T1000 (cell line): ENCODE measurements at regions not wholly inside any gene's neighbourhood (a gene's known extent, or its start where the extent isn't known, plus 50 kb on each side); places are given as distances from the start of the nearest gene placed in this dataset.
A peak's percentile ranks its signal among the peaks of the same experiment; 100 is the strongest.

ENCODE experiments used
- DNase-seq: peaks from one replicate; lab custom pipeline; 2025; ENCODE audit warnings: mixed read lengths; lab: John Stamatoyannopoulos, UW

DNA sequence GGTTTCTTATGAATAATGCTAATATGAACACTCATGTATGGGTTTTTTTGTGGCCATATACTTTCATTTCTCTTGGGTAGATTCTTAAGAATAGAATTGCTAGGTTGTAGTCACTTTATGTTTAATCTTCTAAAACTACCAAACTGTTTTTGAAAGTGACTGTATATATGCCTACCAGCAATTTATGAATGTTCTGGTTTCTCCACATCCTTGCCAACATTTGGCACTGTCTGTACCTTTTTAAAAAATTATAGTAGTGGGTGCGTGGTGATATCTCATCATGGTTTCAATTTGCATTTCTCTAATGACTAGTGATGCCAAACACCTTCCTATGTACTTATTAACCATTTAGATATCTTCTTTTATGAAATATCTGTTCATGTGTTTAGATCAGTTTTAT is 110.6 kb upstream of the RIOK3 start:
- no peak for DNase-seq

DNA sequence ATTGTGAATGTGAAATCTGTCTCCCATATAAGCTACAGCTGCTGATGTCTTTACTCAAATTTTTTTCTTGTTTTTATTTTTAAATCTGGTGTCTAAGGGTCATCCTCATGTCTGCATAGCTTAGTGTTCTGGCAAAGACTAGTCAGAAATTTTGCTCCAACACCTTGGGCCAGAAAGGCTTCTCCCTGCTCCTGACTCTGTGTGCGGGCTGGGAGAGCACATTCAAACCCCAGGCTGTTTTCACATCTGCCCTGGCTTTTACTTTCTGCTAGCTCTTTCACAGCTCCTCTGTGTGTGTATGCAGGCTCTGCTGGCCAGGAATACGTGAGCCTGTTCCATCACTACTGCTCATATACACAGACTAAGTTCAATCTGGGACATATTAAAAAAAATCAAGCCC is 102.9 kb upstream of the RIOK3 start:
- no peak for DNase-seq

DNA sequence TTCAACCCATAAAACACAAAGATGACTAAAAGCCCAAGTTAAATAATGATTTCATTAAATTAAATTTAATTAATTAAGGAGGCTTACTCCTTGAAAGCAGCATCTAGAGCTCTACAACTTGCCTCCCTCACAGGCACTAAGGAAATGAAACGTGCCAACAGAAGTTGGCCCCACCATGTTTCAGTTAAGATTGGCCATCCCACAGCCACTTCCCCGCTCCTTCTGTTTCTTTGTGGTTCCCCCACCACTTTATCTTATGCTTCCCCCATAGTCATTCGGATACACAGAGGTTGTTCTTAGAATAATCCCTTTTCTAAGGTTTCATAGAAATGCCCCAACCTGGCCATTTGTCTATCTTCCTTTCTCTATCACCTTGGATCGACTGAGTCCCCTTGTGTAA is 101.6 kb upstream of the RIOK3 start:
- no peak for DNase-seq

DNA sequence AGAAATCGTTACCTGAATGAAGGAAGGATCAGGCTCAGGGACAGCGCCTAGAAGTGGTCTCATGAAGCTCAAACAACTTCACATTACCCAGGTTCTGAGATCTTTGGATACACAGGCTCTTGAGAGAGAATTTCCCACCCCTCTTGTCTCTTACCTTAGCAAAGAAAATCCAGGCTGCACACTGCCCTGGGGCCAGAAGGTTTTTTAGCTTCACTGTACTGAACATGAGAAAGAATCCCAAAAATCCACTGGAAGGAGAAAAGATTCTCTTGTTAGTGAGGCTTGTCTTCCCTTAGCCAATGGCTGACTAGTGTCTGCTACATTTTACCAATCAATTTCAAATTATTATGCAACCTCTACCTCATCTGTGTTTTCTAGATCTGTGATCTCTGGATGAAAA is 101.0 kb upstream of the RIOK3 start:
- no peak for DNase-seq

GRCh38 chr18:23353459-23353858 is 99.6 kb upstream of the RIOK3 start:
- no peak for DNase-seq

DNA sequence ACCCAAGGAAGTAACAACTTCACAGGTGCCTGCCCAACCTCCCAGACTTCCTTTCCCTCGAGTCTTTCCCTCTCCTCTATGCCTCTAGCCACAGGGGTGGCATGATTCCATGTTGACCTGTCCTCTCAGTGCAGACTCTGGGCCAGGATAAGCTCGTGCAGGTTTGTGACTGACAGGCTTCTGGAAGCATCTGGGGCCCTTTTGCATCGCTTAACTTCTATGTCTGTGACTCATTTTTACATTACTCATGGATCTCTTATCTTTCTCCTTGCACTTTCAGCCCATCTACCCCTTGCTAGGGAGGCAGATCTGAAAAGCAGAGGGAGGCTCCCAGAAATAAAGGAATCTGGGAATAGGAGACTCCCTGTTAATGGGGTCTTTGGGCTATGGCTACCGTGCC is 98.5 kb upstream of the RIOK3 start:
- DNase-seq: no peak

DNA sequence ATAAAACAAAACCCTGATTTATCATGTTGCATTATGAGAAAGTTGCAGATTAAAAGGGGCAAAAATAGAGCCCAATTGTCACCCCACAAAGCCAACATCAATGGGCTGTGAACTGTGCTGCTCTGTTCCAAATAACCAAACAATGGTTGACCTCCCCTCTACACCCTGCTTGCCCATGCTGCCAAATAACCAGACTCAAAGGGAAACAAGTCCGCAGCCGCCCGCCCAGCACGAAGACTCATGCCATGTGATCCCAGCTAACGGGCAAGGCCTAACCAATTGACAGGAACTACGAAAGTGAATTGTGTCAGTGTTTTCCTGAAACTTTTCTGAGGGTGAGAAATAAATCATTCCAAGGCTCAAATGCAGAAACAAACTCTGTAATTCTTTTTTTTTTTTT is 97.9 kb upstream of the RIOK3 start:
- no peak for DNase-seq

DNA sequence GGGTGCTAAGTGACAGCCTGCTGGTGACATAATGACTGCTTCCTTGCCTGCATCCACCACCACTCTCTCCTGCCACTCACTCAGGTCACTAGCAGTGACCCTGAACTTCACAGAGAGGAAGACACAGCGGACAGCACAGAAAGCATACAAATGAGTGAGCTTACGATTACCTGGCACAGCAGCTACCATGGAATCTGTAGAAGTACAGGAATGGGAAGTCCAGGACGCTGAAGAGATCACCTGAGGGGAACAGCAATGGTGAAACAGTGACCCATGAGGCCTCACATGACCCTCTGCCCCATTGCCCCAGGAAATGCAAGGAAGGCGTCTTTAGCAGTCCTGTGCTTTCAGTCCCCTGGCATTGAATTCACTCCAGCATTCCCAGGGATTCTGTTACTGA is 96.7 kb upstream of the RIOK3 start:
- DNase-seq: no peak

DNA sequence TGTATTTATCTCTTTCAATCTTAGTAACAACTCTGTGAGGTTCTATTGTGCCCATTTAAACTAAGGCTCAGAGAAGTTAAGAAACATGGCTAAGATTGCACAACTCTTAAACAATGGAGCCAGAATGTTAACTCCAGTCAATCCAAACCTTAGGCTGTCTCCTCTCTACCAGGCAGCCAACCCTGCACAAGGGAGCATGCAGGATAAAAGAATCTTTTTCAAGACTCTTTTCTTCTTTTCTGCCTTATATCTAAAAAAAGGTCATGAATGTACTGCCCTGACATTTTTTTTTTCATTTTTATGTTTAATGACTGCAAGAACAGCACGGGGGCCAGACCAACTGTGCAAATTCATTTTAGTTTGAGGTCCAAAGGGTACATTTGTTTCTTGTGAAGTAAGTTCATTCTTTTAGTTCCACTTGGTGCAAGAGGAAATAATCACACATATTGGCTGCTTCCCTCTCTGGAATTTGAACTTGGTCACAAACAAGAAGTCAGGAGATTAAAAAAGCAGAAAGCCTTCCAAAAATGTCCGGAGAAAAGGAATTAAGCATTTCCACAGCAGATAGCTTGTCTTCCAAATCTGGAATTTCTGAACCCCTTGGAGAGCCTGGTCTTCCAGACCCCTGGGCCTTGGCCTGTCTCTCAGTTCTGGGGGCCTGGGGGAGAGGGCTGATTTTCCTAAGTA is 96.0 kb upstream of the RIOK3 start:
- DNase-seq: no peak

- no peak for DNase-seq
Measured at GRCh38 chr18:23357996-23358594, 95.0 kb upstream of the RIOK3 start.

GRCh38 chr18:23359421-23359820 is 93.7 kb upstream of the RIOK3 start:
- DNase-seq: no peak

DNA sequence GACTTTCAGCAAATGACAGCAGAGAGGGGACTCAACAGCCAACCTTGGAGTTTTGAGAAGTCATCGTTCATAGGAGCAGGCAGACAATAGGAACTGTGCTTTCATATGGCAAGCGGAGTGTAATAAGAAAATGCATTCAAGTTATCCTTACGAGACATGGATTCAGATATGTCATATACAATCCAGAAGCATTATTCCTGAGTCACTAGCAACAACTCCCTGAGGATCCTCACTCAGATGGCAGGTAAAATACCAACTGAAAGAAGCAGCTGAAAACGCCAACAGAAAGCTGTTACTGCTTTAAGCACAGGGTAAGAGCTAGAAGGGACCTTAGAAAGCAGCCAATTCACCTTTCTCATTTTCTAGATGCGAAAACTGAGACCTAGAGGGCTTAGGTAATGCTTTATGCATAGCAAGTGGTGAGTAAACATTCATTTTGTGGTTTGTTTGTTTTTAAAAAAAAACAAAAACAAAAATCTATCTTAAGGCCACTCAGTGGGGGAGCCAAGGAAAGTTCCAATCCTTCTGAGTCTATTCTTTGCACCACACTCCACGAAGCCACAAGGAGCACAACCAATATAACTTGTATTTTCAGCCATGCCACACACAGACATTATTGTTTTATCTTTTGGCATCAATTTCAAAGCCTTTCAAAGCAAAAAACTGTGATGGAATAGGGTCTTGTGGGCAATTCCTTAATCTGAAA is 89.1 kb upstream of the RIOK3 start:
- no peak for DNase-seq

- DNase-seq: no peak
Measured at GRCh38 chr18:23365602-23366001, 87.5 kb upstream of the RIOK3 start.

GRCh38 chr18:23369266-23369665 is 83.8 kb upstream of the RIOK3 start:
- no peak for DNase-seq

DNA sequence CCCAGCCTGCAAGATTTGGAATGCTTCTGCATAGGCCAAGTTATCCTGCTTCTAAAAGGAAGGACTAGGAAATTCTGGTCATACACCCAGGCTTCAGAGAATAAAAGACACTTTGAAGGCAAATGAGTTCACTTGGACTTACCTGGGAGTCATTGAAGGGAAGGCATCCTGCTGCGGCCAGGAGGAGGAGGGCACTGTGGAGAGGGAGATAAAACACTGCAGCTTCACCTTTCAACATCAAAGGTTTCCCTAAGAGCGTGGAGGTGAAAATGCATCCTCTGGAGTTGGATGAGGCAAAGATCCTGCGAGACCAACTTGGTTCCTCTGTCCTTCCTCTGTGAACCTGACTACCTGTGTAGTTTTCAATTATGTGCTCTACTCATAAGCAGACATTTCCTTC is 79.5 kb upstream of the RIOK3 start:
- DNase-seq: no peak

GRCh38 chr18:23377669-23378301 is 75.3 kb upstream of the RIOK3 start:
- DNase-seq: no peak

DNA sequence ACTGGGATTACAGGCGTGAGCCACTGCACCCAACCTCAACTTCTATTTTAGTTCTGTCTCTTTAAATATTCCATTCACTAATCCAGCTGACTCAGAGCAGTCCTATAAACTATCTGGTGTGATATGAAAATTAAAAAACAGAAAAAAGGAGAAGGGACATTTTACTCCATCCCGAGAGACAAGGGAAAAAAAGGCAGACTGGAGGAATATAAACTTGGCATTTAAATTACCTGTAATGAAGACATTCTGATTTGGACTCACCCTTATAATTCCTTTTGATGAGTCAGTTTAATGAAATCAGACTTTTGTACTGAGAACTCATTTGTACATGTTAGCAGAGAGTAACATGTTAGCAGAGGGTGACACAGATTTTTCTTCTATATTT is 74.8 kb upstream of the RIOK3 start:
- DNase-seq: no peak

DNA sequence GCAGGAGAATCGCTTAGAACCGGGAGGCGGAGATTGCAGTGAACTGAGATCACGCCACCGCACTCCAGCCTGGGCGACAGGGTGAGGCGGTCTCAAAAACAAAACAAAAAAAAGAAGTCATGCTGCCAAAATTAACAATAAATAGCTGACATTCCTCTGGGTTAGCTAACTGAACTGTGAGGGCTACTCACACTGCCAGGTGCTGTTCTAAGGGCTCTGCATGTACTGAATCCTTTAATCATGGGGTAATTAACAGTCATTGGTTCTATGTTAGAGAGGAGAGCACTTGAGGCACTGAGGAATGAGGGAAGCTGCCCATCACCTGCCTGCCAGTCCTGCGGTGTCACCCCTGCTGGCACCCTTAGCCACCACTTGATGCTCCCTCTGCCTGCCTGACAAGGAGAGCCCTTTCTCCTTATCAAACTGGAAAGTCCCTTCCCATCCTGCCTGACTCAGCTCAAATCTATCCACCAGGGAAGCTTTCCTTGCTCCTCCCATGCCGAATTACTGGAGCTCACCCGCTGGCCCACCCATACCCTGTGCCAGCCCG is 73.0 kb upstream of the RIOK3 start:
- DNase-seq: peak; percentile 52

- no peak for DNase-seq
Measured at GRCh38 chr18:23380817-23381216, 72.3 kb upstream of the RIOK3 start.

DNA sequence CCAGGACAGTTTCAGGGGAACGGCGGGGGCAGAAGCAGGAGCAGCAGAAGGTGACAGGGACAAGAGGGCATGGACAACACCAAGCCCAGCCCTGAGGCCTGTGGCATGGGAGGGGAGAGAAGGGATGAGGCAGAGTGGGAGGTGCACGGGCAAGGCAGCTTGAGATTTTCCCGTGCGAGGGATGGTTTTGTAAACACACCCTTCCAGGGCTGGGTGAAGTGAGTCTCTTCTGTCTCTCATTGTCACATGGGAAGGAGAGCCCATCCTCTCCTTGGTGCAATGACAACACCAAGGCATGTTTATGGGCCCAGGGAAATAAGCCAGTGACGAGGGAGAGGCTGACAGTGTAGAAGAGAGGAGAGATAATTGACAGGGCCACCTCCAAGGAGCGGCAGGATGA is 69.6 kb upstream of the RIOK3 start:
- no peak for DNase-seq

GRCh38 chr18:23384778-23385736 is 68.0 kb upstream of the RIOK3 start:
- DNase-seq: no peak

GRCh38 chr18:23386317-23386716 is 66.8 kb upstream of the RIOK3 start:
- no peak for DNase-seq
